HCT116 (cell line): ENCODE measurements at regions not wholly inside any gene's neighbourhood (a gene's known extent, or its start where the extent isn't known, plus 50 kb on each side); places are given as distances from the start of the nearest gene placed in this dataset.

Source experiments
- ATAC-seq: fragments of 200-7000 bp; cut with Tn5 transposase; 2 replicates; pipeline ENCODE4 v1.9.1; 2020; ENCODE audit warnings: mild to moderate bottlenecking, moderate library complexity
- BruUV-seq: library from RNA; stranded (reverse); fragments of 400-500 nt; replicated peaks from 2 replicates; lab custom pipeline; 2021; lab: Mats Ljungman, UMichigan
- CTCF ChIA-PET: fragments of 300-600 bp; sonication (Branson Sonifier 250); formaldehyde crosslinking; loops from one replicate; lab custom pipeline; 2021; ENCODE audit warnings: antibody characterized with exemption; lab: Charles Lee
- POLR2A ChIA-PET: fragments of 300-600, 350-600 bp; sonication (Branson Sonifier 250); formaldehyde crosslinking; loops from one replicate; lab custom pipeline; 2021; ENCODE audit warnings: antibody characterized with exemption; lab: Charles Lee
- RAD21 ChIA-PET, 2 experiments: fragments of 300-600 bp; sonication (Branson Sonifier 250); formaldehyde crosslinking; loops; one replicate each; lab custom pipeline; 2023; ENCODE audit warnings: low total read pairs in 2 of 2; ENCODE audit not compliant: uncharacterized antibody in 2 of 2, unreplicated experiment in 2 of 2, low non-redundant PET in 1 of 2; lab: Charles Lee
- DNase-seq: peaks from one replicate; pipeline ENCODE4 v3.0.0-alpha.2; 2010; ENCODE audit warnings: low read depth, low spot score
- H2AFZ ChIP-seq: fragments of 200-600 bp; shearing (Covaris generic), sonication (generic); 2 replicates; pipeline ENCODE4 v1.6.1; 2017; ENCODE audit warnings: low read depth, mixed run types, mixed read lengths, antibody characterized with exemption, low read length; ENCODE audit not compliant: poor library complexity, severe bottlenecking
- H3K27ac ChIP-seq: 2 replicates; pipeline ENCODE4 v1.5.1; 2012; ENCODE audit warnings: low read depth, low read length
- H3K27me3 ChIP-seq: fragments of 200-600 bp; sonication (generic); 2 replicates; pipeline ENCODE4 v1.6.1; 2016; ENCODE audit warnings: mixed run types, low read length, mixed read lengths; ENCODE audit not compliant: insufficient read depth
- H3K36me3 ChIP-seq, 2 experiments: fragments of 200-500 bp in 1 of 2; fragments of 200-600 bp in 1 of 2; sonication (Bioruptor generic) in 1 of 2; sonication (generic) in 1 of 2; 2 replicates each; pipeline versions ENCODE4 v1.5.1 to v1.6.1; 2014 to 2016; ENCODE audit warnings: low read length in 2 of 2, inconsistent platforms in 1 of 2, mixed read lengths in 1 of 2, mixed run types in 1 of 2; ENCODE audit not compliant: insufficient read depth in 2 of 2, control insufficient read depth in 1 of 2
- H3K4me1 ChIP-seq, 2 experiments: fragments of 200-600 bp in 1 of 2; sonication (generic) in 1 of 2; 2 replicates each; pipeline versions ENCODE4 v1.5.1 to v1.6.1; 2012 to 2017; ENCODE audit warnings: low read length in 2 of 2, inconsistent platforms in 1 of 2, mild to moderate bottlenecking in 1 of 2, mixed read lengths in 1 of 2, mixed run types in 1 of 2, moderate library complexity in 1 of 2; ENCODE audit not compliant: insufficient read depth in 2 of 2, control insufficient read depth in 1 of 2
- H3K4me2 ChIP-seq: fragments of 200-600 bp; sonication (generic); 2 replicates; pipeline ENCODE4 v1.6.1; 2017; ENCODE audit warnings: mixed run types, low read length, mixed read lengths
- H3K4me3 ChIP-seq, 2 experiments: fragments of 200-600 bp in 1 of 2; sonication (generic) in 1 of 2; replicated peaks in 1 of 2; 2 replicates each; pipeline ENCODE4 v1.5.1; 2011 to 2016; ENCODE audit warnings: low read length in 2 of 2, control low read depth in 1 of 2, low read depth in 1 of 2, mild to moderate bottlenecking in 1 of 2, mixed read lengths in 1 of 2, mixed run types in 1 of 2
- H3K79me2 ChIP-seq: fragments of 200-600 bp; sonication (generic); 2 replicates; pipeline ENCODE4 v1.6.1; 2017; ENCODE audit warnings: mild to moderate bottlenecking, mixed run types, low read length, moderate library complexity, mixed read lengths; ENCODE audit not compliant: insufficient read depth
- H3K9ac ChIP-seq: fragments of 200-600 bp; sonication (generic); 2 replicates; pipeline ENCODE4 v1.6.1; 2016; ENCODE audit warnings: low read length, mixed read lengths
- H3K9me2 ChIP-seq: fragments of 200-600 bp; sonication (generic), shearing (Covaris generic); 2 replicates; pipeline ENCODE4 v1.6.1; 2017; ENCODE audit warnings: mixed run types, mild to moderate bottlenecking, moderate library complexity; ENCODE audit not compliant: insufficient read depth
- H3K9me3 ChIP-seq, 2 experiments: fragments of 200-500 bp in 1 of 2; fragments of 200-600 bp in 1 of 2; sonication (Bioruptor generic) in 1 of 2; sonication (generic) in 1 of 2; 2 replicates each; pipeline ENCODE4 v1.6.1; 2014 to 2017; ENCODE audit warnings: low read length in 2 of 2, mixed read lengths in 2 of 2, inconsistent platforms in 1 of 2, low read depth in 1 of 2, mild to moderate bottlenecking in 1 of 2, mixed run types in 1 of 2, moderate library complexity in 1 of 2; ENCODE audit not compliant: control insufficient read depth in 1 of 2, insufficient read depth in 1 of 2
- H4K20me1 ChIP-seq: fragments of 200-600 bp; sonication (generic), shearing (Covaris generic); 2 replicates; pipeline ENCODE4 v1.6.1; 2017; ENCODE audit warnings: mixed run types, mild to moderate bottlenecking, moderate library complexity; ENCODE audit not compliant: insufficient read depth
- CBX3 ChIP-seq: IDR thresholded peaks from 2 replicates; pipeline ENCODE4 v1.6.1; 2012; ENCODE audit warnings: low read depth
- CEBPB ChIP-seq: IDR thresholded peaks from 2 replicates; pipeline ENCODE4 v1.6.1; 2012; ENCODE audit warnings: low read depth
- ELF1 ChIP-seq: IDR thresholded peaks from 2 replicates; pipeline ENCODE4 v1.6.1; 2012; ENCODE audit warnings: low read depth, borderline replicate concordance
- EZH2 ChIP-seq: fragments of 200-600 bp; sonication (generic); IDR thresholded peaks from 2 replicates; pipeline ENCODE4 v1.6.1; 2017; ENCODE audit warnings: antibody characterized with exemption, mixed run types
- EZH2phosphoT487 ChIP-seq: fragments of 200-600 bp; IDR thresholded peaks from 2 replicates; pipeline ENCODE4 v1.6.1; 2018; ENCODE audit warnings: antibody characterized with exemption, borderline replicate concordance
- FOSL1 ChIP-seq: IDR thresholded peaks from 2 replicates; pipeline ENCODE4 v1.6.1; 2012; ENCODE audit warnings: low read depth
- JUND ChIP-seq: IDR thresholded peaks from 2 replicates; pipeline ENCODE4 v1.6.1; 2012
- POLR2A ChIP-seq: IDR thresholded peaks from 2 replicates; pipeline ENCODE4 v1.7.0; 2011; ENCODE audit warnings: borderline replicate concordance; ENCODE audit not compliant: insufficient read depth, insufficient read length; ENCODE audit errors: extremely low read depth
- POLR2AphosphoS5 ChIP-seq: IDR thresholded peaks from 2 replicates; pipeline ENCODE4 v1.6.1; 2011; ENCODE audit warnings: mild to moderate bottlenecking, low read depth, low read length, moderate library complexity
- RAD21 ChIP-seq: IDR thresholded peaks from 2 replicates; pipeline ENCODE4 v1.6.1; 2012; ENCODE audit warnings: low read depth, mild to moderate bottlenecking
- SIN3A ChIP-seq: IDR thresholded peaks from 2 replicates; pipeline ENCODE4 v1.6.1; 2012; ENCODE audit warnings: low read depth
- SP1 ChIP-seq: IDR thresholded peaks from 2 replicates; pipeline ENCODE4 v1.6.1; 2012; ENCODE audit warnings: low read depth
- TCF7L2 ChIP-seq: IDR thresholded peaks from 2 replicates; pipeline ENCODE4 v1.7.0; 2011; ENCODE audit warnings: borderline replicate concordance, inconsistent platforms; ENCODE audit not compliant: insufficient read depth, insufficient read length; ENCODE audit errors: extremely low read depth
- YY1 ChIP-seq: IDR thresholded peaks from 2 replicates; pipeline ENCODE4 v1.6.1; 2011; ENCODE audit warnings: low read length, low read depth, moderate library complexity, mild to moderate bottlenecking; ENCODE audit not compliant: insufficient replicate concordance; ENCODE audit errors: extremely low read depth
- intact Hi-C: fragments of 100-400 bp; cut with micrococcal nuclease; formaldehyde crosslinking; loops from 2 replicates; pipeline ENCODE4 v1.10.0; 2022
- TF ChIP-seq, protein P1 (sequence below): IDR thresholded peaks from 2 replicates; pipeline ENCODE4 v1.6.1; 2012
- TF ChIP-seq, protein P2 (sequence below): IDR thresholded peaks from 2 replicates; pipeline ENCODE4 v1.6.1; 2012; ENCODE audit warnings: low read depth
- TF ChIP-seq, protein P3 (sequence below): IDR thresholded peaks from 2 replicates; pipeline ENCODE4 v1.6.1; 2012

DNA sequence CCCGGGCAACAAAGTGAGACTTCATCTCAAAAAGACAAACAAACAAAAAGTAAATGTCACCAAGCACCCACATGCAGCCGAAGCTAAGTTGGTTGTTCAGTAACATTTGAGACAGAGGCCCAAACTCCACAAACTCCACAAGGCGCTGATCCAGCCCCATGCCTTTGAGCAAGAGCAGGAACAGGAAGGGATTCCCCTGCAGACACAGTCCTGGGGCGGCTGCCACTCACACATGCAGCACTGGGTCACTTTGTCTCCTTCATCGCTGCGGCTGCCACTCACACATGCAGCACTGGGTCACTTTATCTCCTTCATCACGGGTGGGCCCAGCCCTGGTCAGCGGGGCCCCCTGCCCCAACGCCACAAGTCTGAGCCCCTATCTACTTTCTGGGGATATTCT, 246.9 kb upstream of the RREB1 start:
- H3K27me3 ChIP-seq, result no peaks in the 10 kb centered on the region
- H3K4me2 ChIP-seq, result no peak overlapping the region
- CTCF ChIA-PET, result no interaction called here
- no peak overlapping the region for H3K4me3 ChIP-seq
- DNase-seq, result no peak
- RAD21 ChIA-PET, result interaction anchor here in 1 of 2 experiments (0.7 kb wide), 1 partner anchor 101 kb away, joined by 3 read pairs; no protein-coding TSS in a partner anchor
- BruUV-seq, result no TSS peak
- no peak for ATAC-seq
- POLR2A ChIA-PET, result no interaction called here
- H3K9me2 ChIP-seq, result no peaks in the 10 kb centered on the region
- no peak overlapping the region for H3K27ac ChIP-seq
- H3K4me1 ChIP-seq, result peaks cover 10 to 20% of the 10 kb centered on the region in 2 experiments; a peak in 3 of 4 replicates
- H3K79me2 ChIP-seq, result no peaks in the 10 kb centered on the region
- H2AFZ ChIP-seq, result no peak overlapping the region
- no peak overlapping the region for H3K9ac ChIP-seq
- H4K20me1 ChIP-seq, result no peaks in the 10 kb centered on the region
- H3K36me3 ChIP-seq, result no peaks in the 10 kb centered on the region
- intact Hi-C loops, result no loop called here
- no peaks in the 10 kb centered on the region for H3K9me3 ChIP-seq
- TF ChIP-seq JUND (no peak), POLR2AphosphoS5 (no peak), EZH2phosphoT487 (no peak), CEBPB (no peak), ELF1 (no peak), POLR2A (no peak)
- TF ChIP-seq, protein P1, sequence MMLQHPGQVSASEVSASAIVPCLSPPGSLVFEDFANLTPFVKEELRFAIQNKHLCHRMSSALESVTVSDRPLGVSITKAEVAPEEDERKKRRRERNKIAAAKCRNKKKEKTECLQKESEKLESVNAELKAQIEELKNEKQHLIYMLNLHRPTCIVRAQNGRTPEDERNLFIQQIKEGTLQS, result no peak

DNA sequence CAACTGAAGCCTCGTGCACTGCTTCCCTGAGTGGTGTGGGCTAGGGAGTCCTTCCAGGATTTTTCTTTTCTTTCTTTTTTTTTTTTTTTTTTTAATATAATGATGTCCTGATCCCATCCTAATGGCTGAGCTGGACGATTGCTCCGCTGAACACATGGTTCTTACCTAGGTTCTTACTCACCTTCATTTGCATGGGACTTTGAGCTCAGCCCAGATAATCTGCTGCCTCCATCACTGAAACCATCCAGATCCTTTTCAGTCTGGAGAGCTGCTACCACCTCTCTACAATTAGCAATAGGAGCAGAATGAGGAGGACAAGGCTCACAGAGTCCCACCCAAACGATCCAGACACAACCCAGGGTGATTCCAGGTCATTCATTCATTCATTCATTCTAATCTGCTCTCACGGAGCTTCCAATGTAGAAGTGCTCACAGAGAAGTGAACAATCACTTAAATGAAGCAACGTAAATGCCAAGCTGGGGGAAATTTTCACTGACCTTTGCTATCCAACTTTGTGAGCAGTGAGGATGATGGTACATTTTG, 246.3 kb upstream of the RREB1 start:
- BruUV-seq, result no TSS peak
- H3K36me3 ChIP-seq, result no peaks in the 10 kb centered on the region
- H3K4me1 ChIP-seq, result peaks cover 8 to 15% of the 10 kb centered on the region in 2 experiments; a peak in 3 of 4 replicates
- H3K9me3 ChIP-seq, result no peaks in the 10 kb centered on the region
- ChIA-PET POLR2A (interaction anchor here (0.7 kb wide), 1 partner anchor 528 kb away, joined by 3 read pairs; the partner anchor contains the start of genes CAGE1 and RIOK1), CTCF (no interaction called here), RAD21 (interaction anchor here in 1 of 2 experiments (0.7 kb wide), 1 partner anchor 102 kb away, joined by 3 read pairs; no protein-coding TSS in a partner anchor)
- no peak overlapping the region for H3K9ac ChIP-seq
- H3K79me2 ChIP-seq, result no peaks in the 10 kb centered on the region
- intact Hi-C loops, result no loop called here
- no peaks in the 10 kb centered on the region for H3K27me3 ChIP-seq
- H3K27ac ChIP-seq, result no peak overlapping the region
- H3K4me2 ChIP-seq, result no peak overlapping the region
- no peaks in the 10 kb centered on the region for H4K20me1 ChIP-seq
- H3K9me2 ChIP-seq, result no peaks in the 10 kb centered on the region
- H3K4me3 ChIP-seq, result no peak overlapping the region
- ATAC-seq (no peak), DNase-seq (no peak)
- no peak overlapping the region for H2AFZ ChIP-seq
- no peak for TF ChIP-seq TCF7L2
- TF ChIP-seq YY1, result no peak
- TF ChIP-seq, protein P2, sequence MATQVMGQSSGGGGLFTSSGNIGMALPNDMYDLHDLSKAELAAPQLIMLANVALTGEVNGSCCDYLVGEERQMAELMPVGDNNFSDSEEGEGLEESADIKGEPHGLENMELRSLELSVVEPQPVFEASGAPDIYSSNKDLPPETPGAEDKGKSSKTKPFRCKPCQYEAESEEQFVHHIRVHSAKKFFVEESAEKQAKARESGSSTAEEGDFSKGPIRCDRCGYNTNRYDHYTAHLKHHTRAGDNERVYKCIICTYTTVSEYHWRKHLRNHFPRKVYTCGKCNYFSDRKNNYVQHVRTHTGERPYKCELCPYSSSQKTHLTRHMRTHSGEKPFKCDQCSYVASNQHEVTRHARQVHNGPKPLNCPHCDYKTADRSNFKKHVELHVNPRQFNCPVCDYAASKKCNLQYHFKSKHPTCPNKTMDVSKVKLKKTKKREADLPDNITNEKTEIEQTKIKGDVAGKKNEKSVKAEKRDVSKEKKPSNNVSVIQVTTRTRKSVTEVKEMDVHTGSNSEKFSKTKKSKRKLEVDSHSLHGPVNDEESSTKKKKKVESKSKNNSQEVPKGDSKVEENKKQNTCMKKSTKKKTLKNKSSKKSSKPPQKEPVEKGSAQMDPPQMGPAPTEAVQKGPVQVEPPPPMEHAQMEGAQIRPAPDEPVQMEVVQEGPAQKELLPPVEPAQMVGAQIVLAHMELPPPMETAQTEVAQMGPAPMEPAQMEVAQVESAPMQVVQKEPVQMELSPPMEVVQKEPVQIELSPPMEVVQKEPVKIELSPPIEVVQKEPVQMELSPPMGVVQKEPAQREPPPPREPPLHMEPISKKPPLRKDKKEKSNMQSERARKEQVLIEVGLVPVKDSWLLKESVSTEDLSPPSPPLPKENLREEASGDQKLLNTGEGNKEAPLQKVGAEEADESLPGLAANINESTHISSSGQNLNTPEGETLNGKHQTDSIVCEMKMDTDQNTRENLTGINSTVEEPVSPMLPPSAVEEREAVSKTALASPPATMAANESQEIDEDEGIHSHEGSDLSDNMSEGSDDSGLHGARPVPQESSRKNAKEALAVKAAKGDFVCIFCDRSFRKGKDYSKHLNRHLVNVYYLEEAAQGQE, result no peak
- TF ChIP-seq SIN3A, result no peak
- TF ChIP-seq FOSL1, result no peak
- no peak for TF ChIP-seq EZH2phosphoT487
- TF ChIP-seq CEBPB, result no peak
- no peak for TF ChIP-seq SP1
- no peak for TF ChIP-seq CBX3
- TF ChIP-seq, protein P3, sequence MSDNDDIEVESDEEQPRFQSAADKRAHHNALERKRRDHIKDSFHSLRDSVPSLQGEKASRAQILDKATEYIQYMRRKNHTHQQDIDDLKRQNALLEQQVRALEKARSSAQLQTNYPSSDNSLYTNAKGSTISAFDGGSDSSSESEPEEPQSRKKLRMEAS, result no peak
- TF ChIP-seq POLR2AphosphoS5, result no peak
- TF ChIP-seq RAD21, result no peak
- TF ChIP-seq JUND, result no peak
- no peak for TF ChIP-seq EZH2
